Glomerular visceral epithelial cell (primary cell): ENCODE measurements at regions not wholly inside any gene's neighbourhood (a gene's known extent, or its start where the extent isn't known, plus 50 kb on each side); places are given as distances from the start of the nearest gene placed in this dataset.

Source experiments
- DNase-seq: peaks from one replicate; pipeline ENCODE4 v3.0.0-alpha.2; 2016; ENCODE audit errors: extremely low spot score

GRCh38 chr11:122177238-122177637 is 61.2 kb upstream of the BLID start:
- DNase-seq: no peak

DNA sequence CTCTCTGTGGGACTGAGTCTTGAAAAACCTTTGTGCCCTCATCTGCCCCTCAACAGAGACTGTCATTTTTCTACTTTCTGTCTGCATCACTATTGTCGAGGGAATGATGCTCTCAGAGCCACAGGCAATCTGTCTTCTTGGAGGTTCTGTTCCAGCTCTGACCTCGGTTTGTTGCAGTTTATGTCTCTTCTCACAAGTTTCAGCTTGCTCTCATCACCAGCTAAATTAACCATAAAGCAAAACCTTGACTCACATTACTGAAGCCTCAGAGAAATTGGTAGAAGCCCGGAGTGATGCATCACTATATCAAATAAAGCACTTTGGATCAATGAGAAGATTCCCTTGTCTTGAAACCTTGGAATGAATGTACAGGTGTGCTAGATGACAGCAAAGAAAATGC is 60.6 kb upstream of the BLID start:
- no peak for DNase-seq

GRCh38 chr11:122175306-122175705 is 59.3 kb upstream of the BLID start:
- DNase-seq: no peak

DNA sequence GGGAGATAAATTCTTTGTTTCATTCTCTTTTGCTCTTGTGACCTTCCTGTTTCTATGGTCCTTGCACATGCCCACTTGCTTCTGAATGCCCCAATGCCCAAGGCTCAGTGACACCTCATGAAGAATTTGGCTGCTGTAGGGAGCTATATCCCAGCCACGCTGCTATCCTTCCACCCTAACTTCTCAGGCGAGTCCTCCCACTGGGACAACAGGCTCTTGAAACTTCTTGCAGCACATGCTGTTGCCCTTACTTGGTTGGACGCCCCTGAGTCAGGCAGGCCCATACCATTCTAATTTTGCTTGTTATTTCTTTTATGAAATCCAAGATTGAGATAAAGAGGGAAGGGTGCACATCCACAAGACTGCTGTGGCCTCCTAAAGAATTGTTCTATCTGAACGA is 57.6 kb upstream of the BLID start:
- no peak for DNase-seq

- no peak for DNase-seq
Observed at GRCh38 chr11:122173074-122173450, 57.0 kb upstream of the BLID start.

- no peak for DNase-seq
Observed at GRCh38 chr11:122172352-122173073, 56.5 kb upstream of the BLID start.

GRCh38 chr11:122170815-122171475 is 54.9 kb upstream of the BLID start:
- DNase-seq: peak; percentile 61

DNA sequence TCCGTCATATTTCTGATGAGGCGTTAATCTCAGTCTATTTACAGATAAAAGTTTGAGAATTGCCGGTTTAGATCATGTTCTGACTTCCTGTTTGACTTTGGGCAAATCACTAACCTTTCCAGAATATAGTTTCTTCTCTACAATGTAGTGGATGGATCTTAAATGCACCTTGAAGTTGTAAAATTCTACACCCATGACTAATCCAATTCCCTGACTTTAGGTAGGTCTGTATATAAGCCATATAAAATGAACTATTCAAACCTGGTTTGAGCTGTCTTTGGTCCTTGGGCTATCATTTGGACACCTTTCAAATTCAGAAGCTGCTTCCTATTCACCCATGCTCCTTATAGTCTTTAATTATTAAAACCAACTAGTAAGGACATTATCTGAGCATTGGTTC is 52.2 kb upstream of the BLID start:
- DNase-seq: no peak

- peak; percentile 29 for DNase-seq
Observed at GRCh38 chr11:122167100-122167499, 51.1 kb upstream of the BLID start.

GRCh38 chr11:122165607-122166371 is 49.8 kb upstream of the BLID start:
- DNase-seq: no peak
